Prostate gland (tissue), 2 donors: ENCODE measurements at regions not wholly inside any gene's neighbourhood (a gene's known extent, or its start where the extent isn't known, plus 50 kb on each side); places are given as distances from the start of the nearest gene placed in this dataset.

Source experiments
- CTCF ChIP-seq, 4 experiments: fragments of 200-600 bp in 2 of 4; fragments of 450-650 bp in 2 of 4; sonication (generic) in 2 of 4; IDR thresholded peaks; 1 replicate in 3 of 4; 2 replicates in 1 of 4; pipeline ENCODE4 v1.5.1; 2016 to 2019; ENCODE audit warnings: antibody characterized with exemption in 4 of 4, mild to moderate bottlenecking in 2 of 4, moderate library complexity in 2 of 4
- POLR2A ChIP-seq: fragments of 450-650 bp; IDR thresholded peaks from one replicate; pipeline ENCODE4 v1.6.1; 2016; ENCODE audit warnings: antibody characterized with exemption, mild to moderate bottlenecking
- POLR2AphosphoS5 ChIP-seq: sonication (generic); formaldehyde crosslinking; IDR thresholded peaks from one replicate; pipeline ENCODE4 v1.6.1; 2017; ENCODE audit warnings: antibody characterized with exemption

- TF ChIP-seq CTCF (IDR thresholded peaks at IDR 0.05) (no peak), POLR2A (no peak), POLR2AphosphoS5 (no peak)
These were observed 612.5 kb upstream of the HS3ST5 start for GRCh38 chr6:114955363-114955762.
